ENCODE measurements at regions not wholly inside any gene's neighbourhood (a gene's known extent, or its start where the extent isn't known, plus 50 kb on each side); places are given as distances from the start of the nearest gene placed in this dataset.

GRCh38 chr6:56345376-56345995 lies 98.1 kb upstream of the COL21A1 start:
- no peak overlapping the region for H3K4me3 ChIP-seq (ENCODE audit: low read depth, low read length)
- H3K27ac ChIP-seq (ENCODE audit: low read depth, low read length) = no peak overlapping the region
- no peaks in the 10 kb centered on the region for H3K36me3 ChIP-seq (ENCODE audit: insufficient read depth, low read length)
- H3K79me2 ChIP-seq (ENCODE audit: control insufficient read depth, insufficient read depth, low read length, unreplicated experiment) = no peaks in the 10 kb centered on the region
- H3K27me3 ChIP-seq (ENCODE audit: insufficient read depth, low read length) = no peaks in the 10 kb centered on the region
- no peak overlapping the region for H2AFZ ChIP-seq (ENCODE audit: low read length, unreplicated experiment)
- H3K4me1 ChIP-seq (ENCODE audit: control insufficient read depth, insufficient read depth, low read length, unreplicated experiment) = peaks cover 35% of the 10 kb centered on the region

GRCh38 chr6:56343295-56343694 lies 95.9 kb upstream of the COL21A1 start:
- no peak overlapping the region for H3K4me3 ChIP-seq (ENCODE audit: low read depth, low read length)
- no peak overlapping the region for H2AFZ ChIP-seq (ENCODE audit: low read length, unreplicated experiment)
- H3K27me3 ChIP-seq (ENCODE audit: insufficient read depth, low read length) = no peaks in the 10 kb centered on the region
- peaks cover 18% of the 10 kb centered on the region for H3K4me1 ChIP-seq (ENCODE audit: control insufficient read depth, insufficient read depth, low read length, unreplicated experiment)
- no peaks in the 10 kb centered on the region for H3K36me3 ChIP-seq (ENCODE audit: insufficient read depth, low read length)
- no peak overlapping the region for H3K27ac ChIP-seq (ENCODE audit: low read depth, low read length)
- H3K79me2 ChIP-seq (ENCODE audit: control insufficient read depth, insufficient read depth, low read length, unreplicated experiment) = no peaks in the 10 kb centered on the region

- H3K27me3 ChIP-seq (ENCODE audit: insufficient read depth, low read length) = no peaks in the 10 kb centered on the region
Measured at GRCh38 chr6:56339524-56339923, 92.1 kb upstream of the COL21A1 start.

GRCh38 chr6:56335726-56336125 lies 88.3 kb upstream of the COL21A1 start:
- peak overlapping the region; percentile 98 for H3K27ac ChIP-seq (ENCODE audit: low read depth, low read length)
- H3K4me3 ChIP-seq (ENCODE audit: low read depth, low read length) = peak overlapping the region; percentile 28; the same call in 1 of the 2 replicates
- no peak overlapping the region for H2AFZ ChIP-seq (ENCODE audit: low read length, unreplicated experiment)
- no peaks in the 10 kb centered on the region for H3K79me2 ChIP-seq (ENCODE audit: control insufficient read depth, insufficient read depth, low read length, unreplicated experiment)
- peaks cover 29% of the 10 kb centered on the region for H3K4me1 ChIP-seq (ENCODE audit: control insufficient read depth, insufficient read depth, low read length, unreplicated experiment)
- H3K27me3 ChIP-seq (ENCODE audit: insufficient read depth, low read length) = no peaks in the 10 kb centered on the region
- H3K36me3 ChIP-seq (ENCODE audit: insufficient read depth, low read length) = no peaks in the 10 kb centered on the region

More at GRCh38 chr6:56339524-56339923, 92.1 kb upstream of the COL21A1 start:
- Histone ChIP-seq H3K4me1 (ENCODE audit: control insufficient read depth, insufficient read depth, low read length, unreplicated experiment) (peaks cover 22% of the 10 kb centered on the region), H3K36me3 (ENCODE audit: insufficient read depth, low read length) (no peaks in the 10 kb centered on the region), H3K79me2 (ENCODE audit: control insufficient read depth, insufficient read depth, low read length, unreplicated experiment) (no peaks in the 10 kb centered on the region), H3K4me3 (ENCODE audit: low read depth, low read length) (no peak overlapping the region), H3K27ac (ENCODE audit: low read depth, low read length) (no peak overlapping the region), H2AFZ (ENCODE audit: low read length, unreplicated experiment) (no peak overlapping the region)

- no peaks in the 10 kb centered on the region for H3K27me3 ChIP-seq (ENCODE audit: insufficient read depth, low read length)
- H3K79me2 ChIP-seq (ENCODE audit: control insufficient read depth, insufficient read depth, low read length, unreplicated experiment) = no peaks in the 10 kb centered on the region
- H2AFZ ChIP-seq (ENCODE audit: low read length, unreplicated experiment) = peak overlapping the region; percentile 45
- H3K4me3 ChIP-seq (ENCODE audit: low read depth, low read length) = peak overlapping the region; percentile 28; the same call in 1 of the 2 replicates
- H3K36me3 ChIP-seq (ENCODE audit: insufficient read depth, low read length) = no peaks in the 10 kb centered on the region
- peak overlapping the region; percentile 98 for H3K27ac ChIP-seq (ENCODE audit: low read depth, low read length)
- peaks cover 29% of the 10 kb centered on the region for H3K4me1 ChIP-seq (ENCODE audit: control insufficient read depth, insufficient read depth, low read length, unreplicated experiment)
Measured at GRCh38 chr6:56334937-56335336, 87.6 kb upstream of the COL21A1 start.

GRCh38 chr6:56329271-56330050 lies 82.1 kb upstream of the COL21A1 start:
- H3K4me3 ChIP-seq (ENCODE audit: low read depth, low read length) = peak overlapping the region; percentile 2; the same call in 1 of the 2 replicates
- no peaks in the 10 kb centered on the region for H3K79me2 ChIP-seq (ENCODE audit: control insufficient read depth, insufficient read depth, low read length, unreplicated experiment)
- peak overlapping the region; percentile 17; the same call in 1 of the 2 replicates for H3K27ac ChIP-seq (ENCODE audit: low read depth, low read length)
- peaks cover 14% of the 10 kb centered on the region for H3K4me1 ChIP-seq (ENCODE audit: control insufficient read depth, insufficient read depth, low read length, unreplicated experiment)
- H3K36me3 ChIP-seq (ENCODE audit: insufficient read depth, low read length) = no peaks in the 10 kb centered on the region
- peak overlapping the region; percentile 74 for H2AFZ ChIP-seq (ENCODE audit: low read length, unreplicated experiment)
- no peaks in the 10 kb centered on the region for H3K27me3 ChIP-seq (ENCODE audit: insufficient read depth, low read length)

- Histone ChIP-seq H3K4me1 (ENCODE audit: control insufficient read depth, insufficient read depth, low read length, unreplicated experiment) (peaks cover 8% of the 10 kb centered on the region), H2AFZ (ENCODE audit: low read length, unreplicated experiment) (peak overlapping the region; percentile 74), H3K27me3 (ENCODE audit: insufficient read depth, low read length) (no peaks in the 10 kb centered on the region), H3K36me3 (ENCODE audit: insufficient read depth, low read length) (no peaks in the 10 kb centered on the region), H3K27ac (ENCODE audit: low read depth, low read length) (no peak overlapping the region), H3K4me3 (ENCODE audit: low read depth, low read length) (no peak overlapping the region), H3K79me2 (ENCODE audit: control insufficient read depth, insufficient read depth, low read length, unreplicated experiment) (no peaks in the 10 kb centered on the region)
Measured at GRCh38 chr6:56328728-56329090, 81.3 kb upstream of the COL21A1 start.

GRCh38 chr6:56327946-56328727 lies 80.8 kb upstream of the COL21A1 start:
- Histone ChIP-seq H3K4me3 (ENCODE audit: low read depth, low read length) (no peak overlapping the region), H3K27ac (ENCODE audit: low read depth, low read length) (no peak overlapping the region), H3K79me2 (ENCODE audit: control insufficient read depth, insufficient read depth, low read length, unreplicated experiment) (no peaks in the 10 kb centered on the region), H3K27me3 (ENCODE audit: insufficient read depth, low read length) (no peaks in the 10 kb centered on the region), H3K36me3 (ENCODE audit: insufficient read depth, low read length) (no peaks in the 10 kb centered on the region), H2AFZ (ENCODE audit: low read length, unreplicated experiment) (no peak overlapping the region), H3K4me1 (ENCODE audit: control insufficient read depth, insufficient read depth, low read length, unreplicated experiment) (peaks cover 8% of the 10 kb centered on the region)

GRCh38 chr6:56324396-56324795 lies 77.0 kb upstream of the COL21A1 start:
- no peaks in the 10 kb centered on the region for H3K36me3 ChIP-seq (ENCODE audit: insufficient read depth, low read length)
- H3K27ac ChIP-seq (ENCODE audit: low read depth, low read length) = no peak overlapping the region
- H3K79me2 ChIP-seq (ENCODE audit: control insufficient read depth, insufficient read depth, low read length, unreplicated experiment) = no peaks in the 10 kb centered on the region
- no peaks in the 10 kb centered on the region for H3K27me3 ChIP-seq (ENCODE audit: insufficient read depth, low read length)
- H3K4me3 ChIP-seq (ENCODE audit: low read depth, low read length) = no peak overlapping the region
- H2AFZ ChIP-seq (ENCODE audit: low read length, unreplicated experiment) = no peak overlapping the region
- peaks cover 4% of the 10 kb centered on the region for H3K4me1 ChIP-seq (ENCODE audit: control insufficient read depth, insufficient read depth, low read length, unreplicated experiment)

- H3K36me3 ChIP-seq (ENCODE audit: insufficient read depth, low read length) = no peaks in the 10 kb centered on the region
- H3K79me2 ChIP-seq (ENCODE audit: control insufficient read depth, insufficient read depth, low read length, unreplicated experiment) = no peaks in the 10 kb centered on the region
- no peaks in the 10 kb centered on the region for H3K27me3 ChIP-seq (ENCODE audit: insufficient read depth, low read length)
- no peak overlapping the region for H2AFZ ChIP-seq (ENCODE audit: low read length, unreplicated experiment)
- no peak overlapping the region for H3K4me3 ChIP-seq (ENCODE audit: low read depth, low read length)
- H3K27ac ChIP-seq (ENCODE audit: low read depth, low read length) = no peak overlapping the region
- H3K4me1 ChIP-seq (ENCODE audit: control insufficient read depth, insufficient read depth, low read length, unreplicated experiment) = peaks cover 10% of the 10 kb centered on the region
Measured at GRCh38 chr6:56318851-56319250, 71.5 kb upstream of the COL21A1 start.
